ENCODE measurements at regions not wholly inside any gene's neighbourhood (a gene's known extent, or its start where the extent isn't known, plus 50 kb on each side); places are given as distances from the start of the nearest gene placed in this dataset.

GRCh38 chr10:3226960-3227744, 54.6 kb upstream of the PITRM1 start:
- DNase-seq (ENCODE audit: low read depth in 1 of 2, low spot score in 1 of 2), result no peak
- Histone ChIP-seq H3K4me3 (replicated peaks; ENCODE audit: insufficient read depth, low read length) (no peak overlapping the region), H3K27me3 (ENCODE audit: insufficient read depth, poor library complexity, severe bottlenecking) (no peaks in the 10 kb centered on the region), H3K27ac (replicated peaks) (no peak overlapping the region)
- TF ChIP-seq POLR2AphosphoS5 (IDR thresholded peaks at IDR 0.05; ENCODE audit: low read depth) (no peak), SPI1 (IDR thresholded peaks at IDR 0.05; ENCODE audit: borderline replicate concordance, low read depth) (no peak), CTCF (IDR thresholded peaks at IDR 0.05; ENCODE audit: insufficient read depth, low read length) (no peak), REST (IDR thresholded peaks at IDR 0.05; ENCODE audit: insufficient replicate concordance, low read depth) (no peak), GABPA (IDR thresholded peaks at IDR 0.05; ENCODE audit: low read depth) (no peak)

DNA sequence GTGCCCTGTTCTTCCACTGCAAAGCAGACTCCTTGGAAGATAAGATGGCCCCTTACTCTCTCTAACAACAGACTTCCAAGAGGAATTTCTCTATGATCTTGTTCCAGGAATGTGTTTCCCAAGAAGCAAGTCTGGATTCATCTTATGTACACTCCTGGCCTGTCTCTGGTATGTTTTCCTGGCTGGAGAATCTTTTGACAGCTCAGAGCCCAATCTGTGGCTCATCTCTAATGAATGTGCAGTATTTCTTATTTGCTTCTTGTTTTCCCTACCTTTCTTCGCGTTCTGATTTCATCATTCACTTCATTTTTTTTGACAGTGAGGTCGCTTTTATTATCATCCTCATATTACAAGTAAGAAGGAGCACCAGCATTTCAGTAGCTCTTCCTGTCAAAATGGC, 53.0 kb upstream of the PITRM1 start:
- DNase-seq (ENCODE audit: low read depth in 1 of 2, low spot score in 1 of 2), result no peak
- Histone ChIP-seq H3K27me3 (ENCODE audit: insufficient read depth, poor library complexity, severe bottlenecking) (no peaks in the 10 kb centered on the region), H3K27ac (replicated peaks) (no peak overlapping the region), H3K4me3 (replicated peaks; ENCODE audit: insufficient read depth, low read length) (no peak overlapping the region)
- TF ChIP-seq SPI1 (IDR thresholded peaks at IDR 0.05; ENCODE audit: borderline replicate concordance, low read depth) (no peak), CTCF (IDR thresholded peaks at IDR 0.05; ENCODE audit: insufficient read depth, low read length) (no peak), REST (IDR thresholded peaks at IDR 0.05; ENCODE audit: insufficient replicate concordance, low read depth) (no peak), GABPA (IDR thresholded peaks at IDR 0.05; ENCODE audit: low read depth) (no peak), POLR2AphosphoS5 (IDR thresholded peaks at IDR 0.05; ENCODE audit: low read depth) (no peak)

DNA sequence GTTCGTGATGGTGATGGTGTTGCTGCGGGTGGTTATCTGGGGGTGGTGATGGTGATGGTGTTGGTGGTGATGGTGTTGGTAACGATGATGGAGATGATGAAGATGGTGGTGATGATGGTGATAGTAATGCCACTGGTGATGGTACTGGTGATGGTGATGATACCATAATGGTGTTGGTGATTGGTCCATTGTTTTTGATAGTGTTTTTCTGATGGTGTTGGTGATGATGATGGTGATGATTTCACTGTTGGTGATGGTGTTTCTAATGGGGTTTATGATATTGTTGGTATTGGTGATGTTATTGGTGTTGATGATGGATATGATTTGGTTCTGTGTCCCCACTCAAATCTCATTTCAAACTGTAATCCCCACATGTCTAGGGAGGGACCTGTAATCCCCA, 51.7 kb upstream of the PITRM1 start:
- TF ChIP-seq GABPA (IDR thresholded peaks at IDR 0.05; ENCODE audit: low read depth) (no peak), CTCF (IDR thresholded peaks at IDR 0.05; ENCODE audit: insufficient read depth, low read length) (no peak), SPI1 (IDR thresholded peaks at IDR 0.05; ENCODE audit: borderline replicate concordance, low read depth) (no peak), REST (IDR thresholded peaks at IDR 0.05; ENCODE audit: insufficient replicate concordance, low read depth) (no peak), POLR2AphosphoS5 (IDR thresholded peaks at IDR 0.05; ENCODE audit: low read depth) (no peak)
- Histone ChIP-seq H3K27ac (replicated peaks) (no peak overlapping the region), H3K27me3 (ENCODE audit: insufficient read depth, poor library complexity, severe bottlenecking) (no peaks in the 10 kb centered on the region), H3K4me3 (replicated peaks; ENCODE audit: insufficient read depth, low read length) (no peak overlapping the region)
- no peak for DNase-seq (ENCODE audit: low read depth in 1 of 2, low spot score in 1 of 2)
